ENCODE measurements at regions not wholly inside any gene's neighbourhood (a gene's known extent, or its start where the extent isn't known, plus 50 kb on each side); places are given as distances from the start of the nearest gene placed in this dataset.
"Not testable (repeated sequence)": the region's sequence is repeated elsewhere in the genome, so short reads cannot be mapped to it uniquely, and the experiment has no call there.

GRCh38 chr2:215572341-215572848, 136.5 kb upstream of the FN1 start:
- DNase-seq = no peak

- no peak for DNase-seq
Observed at GRCh38 chr2:215571689-215572088, 135.8 kb upstream of the FN1 start.

GRCh38 chr2:215567504-215567903, 131.6 kb upstream of the FN1 start:
- DNase-seq = no peak

GRCh38 chr2:215565897-215566296, 130.0 kb upstream of the FN1 start:
- no peak for DNase-seq

- DNase-seq = no peak
Observed at GRCh38 chr2:215557701-215558100, 121.8 kb upstream of the FN1 start.

- no peak for DNase-seq
Observed at GRCh38 chr2:215556979-215557378, 121.1 kb upstream of the FN1 start.

GRCh38 chr2:215554689-215555498, 119.0 kb upstream of the FN1 start:
- DNase-seq = no peak

GRCh38 chr2:215553946-215554345, 118.1 kb upstream of the FN1 start:
- no peak for DNase-seq

GRCh38 chr2:215552144-215552580, 116.3 kb upstream of the FN1 start:
- no peak for DNase-seq

- DNase-seq = no peak
Observed at GRCh38 chr2:215550331-215550730, 114.5 kb upstream of the FN1 start.

GRCh38 chr2:215548714-215549113, 112.8 kb upstream of the FN1 start:
- no peak for DNase-seq

- no peak for DNase-seq
Observed at GRCh38 chr2:215542690-215543089, 106.8 kb upstream of the FN1 start.

- DNase-seq = no peak
Observed at GRCh38 chr2:215540658-215541057, 104.8 kb upstream of the FN1 start.

- no peak for DNase-seq
Observed at GRCh38 chr2:215537611-215538010, 101.7 kb upstream of the FN1 start.

GRCh38 chr2:215536510-215536909, 100.6 kb upstream of the FN1 start:
- no peak for DNase-seq

GRCh38 chr2:215535741-215536140, 99.9 kb upstream of the FN1 start:
- no peak for DNase-seq

- DNase-seq = no peak
Observed at GRCh38 chr2:215535125-215535668, 99.3 kb upstream of the FN1 start.

- not testable (repeated sequence) for DNase-seq
Observed at GRCh38 chr2:215533716-215534115, 97.8 kb upstream of the FN1 start.

GRCh38 chr2:215532844-215533243, 97.0 kb upstream of the FN1 start:
- no peak for DNase-seq

- no peak for DNase-seq
Observed at GRCh38 chr2:215531284-215531683, 95.4 kb upstream of the FN1 start.

GRCh38 chr2:215530191-215530968, 94.5 kb upstream of the FN1 start:
- DNase-seq = no peak

- no peak for DNase-seq
Observed at GRCh38 chr2:215529271-215529670, 93.4 kb upstream of the FN1 start.

GRCh38 chr2:215528555-215528954, 92.7 kb upstream of the FN1 start:
- DNase-seq = no peak

- DNase-seq = no peak
Observed at GRCh38 chr2:215527736-215528135, 91.9 kb upstream of the FN1 start.

Data from stimulated activated naive CD4-positive, alpha-beta T cell treated with Interleukin-2 at 50 U/mL for 16 hours (primary cell).